ENCODE measurements at regions not wholly inside any gene's neighbourhood (a gene's known extent, or its start where the extent isn't known, plus 50 kb on each side); places are given as distances from the start of the nearest gene placed in this dataset.
"Not testable (repeated sequence)": the region's sequence is repeated elsewhere in the genome, so short reads cannot be mapped to it uniquely, and the experiment has no call there.

GRCh38 chr1:72983011-72983410 lies 700.7 kb upstream of the NEGR1 start:
- not testable (repeated sequence) for TF ChIP-seq EZH2 (IDR thresholded peaks at IDR 0.05; ENCODE audit: borderline replicate concordance, insufficient read depth, low read depth, low read length, poor library complexity, severe bottlenecking); CTCF (IDR thresholded peaks at IDR 0.05)

All from B cell (primary cell).